Activated gamma-delta T cell (primary cell): ENCODE measurements at regions not wholly inside any gene's neighbourhood (a gene's known extent, or its start where the extent isn't known, plus 50 kb on each side); places are given as distances from the start of the nearest gene placed in this dataset.
"Not testable (repeated sequence)": the region's sequence is repeated elsewhere in the genome, so short reads cannot be mapped to it uniquely, and the experiment has no call there.

Experiments used
- DNase-seq: peaks from one replicate; lab custom pipeline; 2025; lab: John Stamatoyannopoulos, UW

- DNase-seq, result no peak
These were observed 455.1 kb upstream of the DDX18 start for GRCh38 chr2:117359266-117359914.

- no peak for DNase-seq
These were observed 453.9 kb upstream of the DDX18 start for GRCh38 chr2:117360586-117360985.

DNA sequence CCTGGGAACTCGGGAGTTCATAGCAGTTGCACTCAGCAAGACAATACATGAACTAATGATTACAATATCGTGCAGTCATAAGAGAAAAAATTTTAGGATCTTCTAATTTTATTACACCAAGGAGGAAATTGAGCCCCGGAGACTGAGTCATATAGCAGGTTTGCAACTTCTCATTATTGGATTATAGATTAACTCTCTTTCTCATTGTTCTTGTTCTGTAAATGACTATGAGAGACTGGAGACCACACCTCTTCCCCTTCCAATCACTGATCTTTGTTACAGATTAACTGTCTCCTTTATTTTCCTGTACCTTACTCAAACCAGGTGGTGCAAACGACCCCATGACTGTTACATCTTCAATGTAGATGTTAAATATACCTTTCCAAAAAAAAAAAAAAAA is 435.8 kb upstream of the DDX18 start:
- DNase-seq, result no peak

- no peak for DNase-seq
These were observed 434.6 kb upstream of the DDX18 start for GRCh38 chr2:117379928-117380327.

DNA sequence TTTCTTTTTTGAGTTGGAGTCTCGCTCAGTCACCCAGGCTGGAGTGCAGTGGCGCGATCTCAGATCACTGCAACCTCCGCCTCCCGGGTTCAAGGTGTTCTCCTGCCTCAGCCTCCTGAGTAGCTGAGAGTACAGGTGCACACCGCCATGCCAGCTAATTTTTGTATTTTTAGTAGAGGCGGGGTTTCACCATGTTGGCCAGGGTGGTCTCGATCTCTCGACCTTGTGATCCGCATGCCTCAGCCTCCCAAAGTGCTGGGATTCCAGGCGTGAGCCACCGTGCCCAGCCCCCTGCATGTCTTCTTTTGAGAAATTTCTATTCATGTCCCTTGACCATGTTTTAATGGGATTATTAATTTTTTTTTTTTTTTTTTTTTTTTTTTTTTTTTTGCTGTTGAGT is 430.5 kb upstream of the DDX18 start:
- not testable (repeated sequence) for DNase-seq

GRCh38 chr2:117396161-117396560 is 418.3 kb upstream of the DDX18 start:
- no peak for DNase-seq

DNA sequence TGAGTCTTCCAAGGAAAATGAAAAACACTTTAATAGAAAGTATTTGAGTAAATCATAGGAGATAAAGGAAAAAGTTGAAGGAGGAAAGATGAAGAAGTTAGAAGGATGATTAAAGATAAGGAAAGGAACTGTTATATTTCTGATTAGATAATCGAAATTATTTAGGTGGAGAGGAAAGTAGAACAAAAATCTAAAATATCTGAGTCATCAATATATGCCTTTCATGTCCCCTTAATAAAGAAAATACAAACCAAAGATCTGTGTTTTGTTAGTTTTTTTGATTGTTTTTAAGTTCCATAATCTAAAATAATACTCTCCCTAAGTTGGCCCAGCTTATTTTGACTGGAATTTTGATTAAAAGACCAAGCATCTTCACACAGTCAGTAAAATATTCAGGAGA is 412.9 kb upstream of the DDX18 start:
- DNase-seq, result no peak

DNA sequence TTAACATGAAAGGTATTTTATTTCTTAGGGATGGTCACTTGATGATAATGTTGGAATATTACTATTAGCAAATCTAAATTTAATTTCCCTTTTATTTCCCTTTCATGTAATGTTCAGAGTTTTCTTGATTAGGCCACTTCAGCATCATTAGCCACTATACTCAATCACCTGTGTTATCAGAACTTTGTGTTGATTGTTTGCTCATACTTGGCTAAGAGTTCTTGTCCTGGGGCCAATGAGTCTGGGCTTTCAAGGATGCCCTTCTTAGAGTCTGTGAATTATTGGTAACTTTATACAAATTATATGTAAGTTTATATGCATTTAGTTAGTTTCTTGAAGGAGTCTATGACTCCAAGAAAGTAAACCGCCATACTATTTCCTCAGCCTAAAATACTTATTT is 408.0 kb upstream of the DDX18 start:
- DNase-seq, result no peak

DNA sequence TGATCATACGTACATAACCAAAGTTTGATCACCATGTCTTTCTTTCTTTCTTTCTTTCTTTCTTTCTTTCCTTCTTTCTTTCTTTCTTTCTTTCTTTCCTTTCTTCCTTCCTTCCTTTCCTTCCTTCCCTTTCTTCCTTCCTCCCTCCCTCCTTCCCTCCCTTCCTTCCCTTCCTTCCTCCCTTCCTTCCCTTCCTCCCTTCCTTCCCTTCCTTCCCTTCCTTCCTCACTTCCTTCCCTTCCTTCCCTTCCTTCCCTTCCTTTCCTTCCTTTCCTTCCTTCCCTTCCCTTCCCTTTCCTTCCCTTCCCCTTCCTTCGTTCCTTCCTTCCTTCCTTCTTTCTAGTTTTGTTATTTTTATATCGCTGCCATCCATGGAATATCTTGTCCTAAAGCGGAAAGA is 406.7 kb upstream of the DDX18 start:
- no peak for DNase-seq

- DNase-seq, result no peak
These were observed 405.0 kb upstream of the DDX18 start for GRCh38 chr2:117409443-117409842.

DNA sequence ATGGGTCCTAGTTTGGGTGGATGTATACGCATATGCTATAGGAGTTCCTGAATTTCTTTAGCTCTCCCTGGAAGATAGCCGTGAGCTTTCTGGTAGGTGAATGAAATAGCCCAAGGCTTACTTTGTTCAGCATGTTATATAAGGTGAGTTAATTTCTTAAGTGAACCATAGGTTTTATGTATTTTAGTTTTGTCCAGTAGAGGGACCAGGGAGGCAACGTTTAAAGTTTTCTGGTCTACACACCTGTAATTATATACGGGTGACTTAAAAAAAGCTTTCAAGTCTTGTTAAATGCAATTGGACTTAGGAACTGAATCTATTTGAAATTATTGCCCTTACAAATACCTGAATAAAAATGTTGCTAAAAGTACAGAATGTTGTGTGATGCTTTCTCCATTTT is 402.5 kb upstream of the DDX18 start:
- DNase-seq, result no peak

GRCh38 chr2:117432746-117433145 is 381.7 kb upstream of the DDX18 start:
- DNase-seq, result no peak

DNA sequence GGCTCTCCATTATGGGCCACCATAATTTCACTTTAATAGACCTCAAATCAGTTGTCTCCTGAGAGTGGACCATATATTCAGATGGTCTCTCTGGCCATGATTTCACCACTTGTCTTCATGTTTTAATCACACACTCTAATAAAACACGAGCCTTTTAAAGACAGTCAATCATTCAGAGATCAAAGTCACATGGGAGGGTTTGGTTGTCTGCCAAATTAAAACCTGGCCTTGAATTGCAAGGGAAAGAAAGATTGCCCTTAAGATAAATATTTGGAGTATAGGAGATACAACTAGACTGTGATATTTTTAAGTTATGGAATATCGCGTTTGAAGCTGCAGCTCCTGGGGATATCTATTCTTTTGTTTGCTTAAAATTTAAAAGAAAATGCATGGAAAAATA is 377.8 kb upstream of the DDX18 start:
- no peak for DNase-seq

- no peak for DNase-seq
These were observed 344.0 kb upstream of the DDX18 start for GRCh38 chr2:117470311-117471095.

DNA sequence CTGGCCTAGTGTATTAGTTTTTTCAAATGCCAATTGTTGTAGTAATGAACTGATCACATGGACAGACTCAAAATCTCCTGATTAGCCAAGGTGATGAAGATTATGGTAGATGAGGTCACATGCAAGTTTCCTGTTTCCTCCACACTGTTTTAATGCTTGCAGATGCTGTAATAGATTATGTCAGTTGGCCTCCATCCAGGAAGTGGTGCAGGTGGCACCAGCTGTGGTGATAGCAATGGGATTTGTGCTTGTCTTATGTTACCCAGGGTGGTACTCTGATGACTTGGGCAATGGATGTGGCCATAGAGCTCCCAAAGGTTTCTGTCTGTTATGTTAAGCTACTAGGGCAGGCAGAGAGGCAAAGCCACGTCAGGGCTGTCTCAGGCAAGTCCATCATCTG is 332.9 kb upstream of the DDX18 start:
- DNase-seq, result no peak

DNA sequence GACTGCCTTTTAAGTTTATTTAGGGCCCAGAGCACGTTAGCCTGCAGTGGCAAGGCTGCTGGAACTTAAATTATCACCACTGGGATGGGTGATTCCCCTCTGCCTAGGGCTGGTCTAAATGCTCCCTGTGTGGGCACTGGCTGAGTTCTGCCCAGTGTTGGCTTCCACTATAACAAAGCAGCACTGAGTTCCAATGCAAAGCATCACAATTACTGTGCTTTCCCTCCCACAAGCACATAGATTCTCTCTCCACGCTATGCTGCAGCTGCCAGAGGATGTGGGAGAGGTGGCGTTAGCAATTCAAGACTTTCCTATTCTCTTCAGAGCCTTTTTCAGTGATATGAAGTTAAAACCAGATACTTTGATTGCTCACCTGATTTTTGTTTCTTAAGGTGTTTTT is 328.9 kb upstream of the DDX18 start:
- DNase-seq, result no peak

GRCh38 chr2:117486081-117486480 is 328.4 kb upstream of the DDX18 start:
- no peak for DNase-seq

- no peak for DNase-seq
These were observed 322.2 kb upstream of the DDX18 start for GRCh38 chr2:117492209-117492851.

GRCh38 chr2:117500721-117501120 is 313.8 kb upstream of the DDX18 start:
- DNase-seq, result no peak

GRCh38 chr2:117502121-117502520 is 312.4 kb upstream of the DDX18 start:
- DNase-seq, result no peak

- no peak for DNase-seq
These were observed 302.2 kb upstream of the DDX18 start for GRCh38 chr2:117512307-117512706.

DNA sequence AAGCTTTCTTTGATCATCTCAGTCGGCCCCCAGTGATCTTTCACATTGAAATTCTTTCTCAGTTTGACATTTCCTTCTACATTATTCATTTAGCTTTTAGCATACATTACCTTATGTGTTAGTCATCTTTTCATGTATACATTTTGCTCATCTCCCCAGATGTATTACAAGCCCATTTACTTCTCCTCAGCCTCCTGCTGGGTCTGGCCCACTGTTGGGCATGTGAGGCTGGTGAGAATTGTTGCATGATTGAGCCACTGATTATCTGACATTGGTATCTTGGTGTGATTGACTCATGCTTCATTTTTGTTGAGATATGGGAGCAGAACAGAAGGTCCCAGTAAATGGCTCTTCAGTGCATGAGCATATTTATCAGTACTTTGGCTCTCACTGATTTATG is 300.1 kb upstream of the DDX18 start:
- DNase-seq, result no peak

- no peak for DNase-seq
These were observed 295.3 kb upstream of the DDX18 start for GRCh38 chr2:117519238-117519637.
